PFSK-1 (cell line): ENCODE measurements at regions not wholly inside any gene's neighbourhood (a gene's known extent, or its start where the extent isn't known, plus 50 kb on each side); places are given as distances from the start of the nearest gene placed in this dataset.

ENCODE experiments used
- FOXP2 ChIP-seq: optimal IDR thresholded peaks from 2 replicates; pipeline ENCODE3; 2011; ENCODE audit warnings: borderline replicate concordance, control low read depth, inconsistent platforms; ENCODE audit not compliant: insufficient read depth; ENCODE audit errors: extremely low read length, extremely low read depth
- POLR2AphosphoS5 ChIP-seq: IDR thresholded peaks from 2 replicates; pipeline ENCODE4 v1.6.1; 2012; ENCODE audit warnings: low read depth, mild to moderate bottlenecking, control low read depth, low read length, moderate library complexity
- REST ChIP-seq, 2 experiments: IDR thresholded peaks; 2 replicates each; pipeline versions ENCODE4 v1.6.1 to v1.8.0; 2011 to 2012; ENCODE audit warnings: low read depth in 2 of 2, low read length in 2 of 2, control low read depth in 1 of 2, inconsistent platforms in 1 of 2, mild to moderate bottlenecking in 1 of 2, moderate library complexity in 1 of 2; ENCODE audit not compliant: insufficient read depth in 1 of 2
- SIN3A ChIP-seq: IDR thresholded peaks from 2 replicates; pipeline ENCODE4 v1.6.1; 2012; ENCODE audit warnings: mild to moderate bottlenecking, low read length, moderate library complexity, borderline replicate concordance; ENCODE audit not compliant: insufficient read depth
- TAF1 ChIP-seq: IDR thresholded peaks from 2 replicates; pipeline ENCODE4 v1.6.1; 2012; ENCODE audit warnings: low read length, control low read depth, borderline replicate concordance; ENCODE audit not compliant: insufficient read depth

GRCh38 chr3:72448858-72449257 lies 399.4 kb downstream of the SHQ1 start:
- TF ChIP-seq SIN3A, result no peak
- no peak for TF ChIP-seq POLR2AphosphoS5
- no peak for TF ChIP-seq TAF1
- no peak for TF ChIP-seq REST (IDR thresholded peaks at IDR 0.05; ENCODE audit: insufficient read depth in 1 of 2, low read depth in 2 of 2, low read length in 2 of 2)
- TF ChIP-seq FOXP2, result no peak

GRCh38 chr3:72448375-72448823 lies 399.8 kb downstream of the SHQ1 start:
- no peak for TF ChIP-seq FOXP2
- TF ChIP-seq POLR2AphosphoS5, result no peak
- TF ChIP-seq REST (IDR thresholded peaks at IDR 0.05; ENCODE audit: insufficient read depth in 1 of 2, low read depth in 2 of 2, low read length in 2 of 2), result no peak
- no peak for TF ChIP-seq TAF1
- TF ChIP-seq SIN3A, result no peak

GRCh38 chr3:72447059-72447946 lies 400.9 kb downstream of the SHQ1 start:
- no peak for TF ChIP-seq TAF1
- TF ChIP-seq FOXP2, result no peak
- TF ChIP-seq SIN3A, result no peak
- no peak for TF ChIP-seq POLR2AphosphoS5
- TF ChIP-seq REST (IDR thresholded peaks at IDR 0.05; ENCODE audit: insufficient read depth in 1 of 2, low read depth in 2 of 2, low read length in 2 of 2), result no peak

GRCh38 chr3:72446218-72447058 lies 401.8 kb downstream of the SHQ1 start, which contains the start of gene RYBP:
Gene RYBP, minus strand, starts transcription at chr3:72446621.
- TF ChIP-seq POLR2AphosphoS5 (no peak), SIN3A (no peak), TAF1 (no peak), FOXP2 (no peak), REST (IDR thresholded peaks at IDR 0.05; ENCODE audit: insufficient read depth in 1 of 2, low read depth in 2 of 2, low read length in 2 of 2) (no peak)
